DMS 273 treated with DMSO at 0.1 percent for 48 hours (cell line): ENCODE measurements at regions not wholly inside any gene's neighbourhood (a gene's known extent, or its start where the extent isn't known, plus 50 kb on each side); places are given as distances from the start of the nearest gene placed in this dataset.

Source experiments
- DNase-seq: peaks from one replicate; lab custom pipeline; 2025; lab: John Stamatoyannopoulos, UW

- no peak for DNase-seq
These were observed 52.3 kb upstream of the SMIM31 start for GRCh38 chr4:164701665-164702064.
